ELF-1 (cell line): ENCODE measurements at regions not wholly inside any gene's neighbourhood (a gene's known extent, or its start where the extent isn't known, plus 50 kb on each side); places are given as distances from the start of the nearest gene placed in this dataset.

Experiments used
- DNase-seq: peaks from one replicate; pipeline ENCODE4 v3.0.0-alpha.2; 2016; ENCODE audit warnings: low read depth, low spot score

GRCh38 chr12:78696267-78696666, 168.3 kb upstream of the SYT1 start:
- no peak for DNase-seq

GRCh38 chr12:78697817-78698415, 166.7 kb upstream of the SYT1 start:
- DNase-seq: no peak

GRCh38 chr12:78698747-78699146, 165.8 kb upstream of the SYT1 start:
- no peak for DNase-seq

GRCh38 chr12:78700565-78700964, 164.0 kb upstream of the SYT1 start:
- DNase-seq: no peak

GRCh38 chr12:78703820-78704525, 160.6 kb upstream of the SYT1 start:
- DNase-seq: no peak

- no peak for DNase-seq
Observed at GRCh38 chr12:78711954-78712353, 152.6 kb upstream of the SYT1 start.

- no peak for DNase-seq
Observed at GRCh38 chr12:78712834-78713481, 151.6 kb upstream of the SYT1 start.

GRCh38 chr12:78719721-78720120, 144.9 kb upstream of the SYT1 start:
- no peak for DNase-seq

GRCh38 chr12:78721906-78722305, 142.7 kb upstream of the SYT1 start:
- no peak for DNase-seq

- DNase-seq: no peak
Observed at GRCh38 chr12:78725033-78725432, 139.5 kb upstream of the SYT1 start.

GRCh38 chr12:78725951-78726580, 138.5 kb upstream of the SYT1 start:
- no peak for DNase-seq

GRCh38 chr12:78726854-78727253, 137.7 kb upstream of the SYT1 start:
- DNase-seq: no peak

- no peak for DNase-seq
Observed at GRCh38 chr12:78732481-78732880, 132.1 kb upstream of the SYT1 start.

GRCh38 chr12:78739653-78740052, 124.9 kb upstream of the SYT1 start:
- no peak for DNase-seq

GRCh38 chr12:78746001-78746400, 118.6 kb upstream of the SYT1 start:
- no peak for DNase-seq

- no peak for DNase-seq
Observed at GRCh38 chr12:78753058-78753457, 111.5 kb upstream of the SYT1 start.

GRCh38 chr12:78756936-78757335, 107.6 kb upstream of the SYT1 start:
- DNase-seq: no peak

GRCh38 chr12:78759367-78759766, 105.2 kb upstream of the SYT1 start:
- peak; percentile 5 for DNase-seq

GRCh38 chr12:78760906-78761305, 103.7 kb upstream of the SYT1 start:
- no peak for DNase-seq

- DNase-seq: no peak
Observed at GRCh38 chr12:78764913-78765312, 99.7 kb upstream of the SYT1 start.

- no peak for DNase-seq
Observed at GRCh38 chr12:78767264-78767981, 97.2 kb upstream of the SYT1 start.

- DNase-seq: no peak
Observed at GRCh38 chr12:78778339-78778738, 86.2 kb upstream of the SYT1 start.
